NT2/D1 (cell line): ENCODE measurements at regions not wholly inside any gene's neighbourhood (a gene's known extent, or its start where the extent isn't known, plus 50 kb on each side); places are given as distances from the start of the nearest gene placed in this dataset.
"Not testable (repeated sequence)": the region's sequence is repeated elsewhere in the genome, so short reads cannot be mapped to it uniquely, and the experiment has no call there.

ENCODE experiments used
- YY1 ChIP-seq: IDR thresholded peaks from 2 replicates; pipeline ENCODE4 v1.6.1; 2011; ENCODE audit not compliant: insufficient read length, insufficient read depth
- ZNF274 ChIP-seq: IDR thresholded peaks from 2 replicates; pipeline ENCODE4 v1.6.1; 2011; ENCODE audit warnings: mild to moderate bottlenecking, low read depth, low read length

GRCh38 chr19:30933454-30933853 is 415.8 kb downstream of the TSHZ3 start:
- not testable (repeated sequence) for TF ChIP-seq ZNF274, YY1
